B cell (primary cell): ENCODE measurements at regions not wholly inside any gene's neighbourhood (a gene's known extent, or its start where the extent isn't known, plus 50 kb on each side); places are given as distances from the start of the nearest gene placed in this dataset.

Source experiments
- ATAC-seq: fragments of 200-7000 bp; cut with Tn5 transposase; one replicate; pipeline ENCODE4 v1.10.0; 2021; ENCODE audit warnings: low read depth, mild to moderate bottlenecking, moderate number of reproducible peaks, moderate library complexity
- CTCF ChIA-PET: fragments of 350-600 bp; sonication (Branson Sonifier 250); formaldehyde crosslinking; loops from one replicate; lab custom pipeline; 2021; ENCODE audit warnings: antibody characterized with exemption, inconsistent platforms; lab: Charles Lee
- POLR2A ChIA-PET: fragments of 350-600 bp; sonication (Branson Sonifier 250); formaldehyde crosslinking; loops from one replicate; lab custom pipeline; 2021; ENCODE audit warnings: antibody characterized with exemption; lab: Charles Lee
- DNase-seq: peaks from one replicate; pipeline ENCODE4 v3.0.0; 2013
- H2AFZ ChIP-seq: 2 replicates; pipeline ENCODE4 v1.6.1; 2012; ENCODE audit warnings: mild to moderate bottlenecking, low read depth, low read length; ENCODE audit not compliant: insufficient read depth, poor library complexity, severe bottlenecking
- H3K27ac ChIP-seq, 2 donors: 1 replicate in 1 of 2; 2 replicates in 1 of 2; pipeline ENCODE4 v1.5.1; 2012 to 2013; ENCODE audit warnings: low read length in 2 of 2, mild to moderate bottlenecking in 2 of 2, moderate library complexity in 1 of 2
- H3K27me3 ChIP-seq, 4 experiments: fragments of 200-600 bp in 1 of 4; sonication (generic) in 1 of 4; replicated peaks in 1 of 4; 1 replicate in 2 of 4; 2 replicates in 2 of 4; pipeline versions ENCODE4 v1.6.1 to v1.7.0; 2013 to 2016; ENCODE audit warnings: low read length in 3 of 4, mild to moderate bottlenecking in 2 of 4, mixed read lengths in 1 of 4, moderate library complexity in 1 of 4; ENCODE audit not compliant: insufficient read depth in 4 of 4, control insufficient read depth in 3 of 4; ENCODE audit errors: control extremely low read depth in 1 of 4
- H3K36me3 ChIP-seq, 2 experiments: replicated peaks in 1 of 2; 1 replicate in 1 of 2; 2 replicates in 1 of 2; pipeline versions ENCODE4 v1.6.1 to v1.7.1; 2013; ENCODE audit warnings: low read length in 1 of 2; ENCODE audit not compliant: insufficient read depth in 2 of 2, control insufficient read depth in 1 of 2; ENCODE audit errors: control extremely low read depth in 1 of 2, extremely low read depth in 1 of 2
- H3K4me1 ChIP-seq, 2 donors: fragments of 200-600 bp in 1 of 2; sonication (generic) in 1 of 2; 1 replicate in 1 of 2; 2 replicates in 1 of 2; pipeline versions ENCODE4 v1.5.1 to v1.6.1; 2013 to 2017; ENCODE audit warnings: low read length in 2 of 2; ENCODE audit not compliant: control insufficient read depth in 2 of 2, insufficient read depth in 2 of 2
- H3K4me2 ChIP-seq: replicated peaks from 2 replicates; pipeline ENCODE3; 2012; ENCODE audit warnings: mild to moderate bottlenecking, low read depth, low read length; ENCODE audit not compliant: poor library complexity, severe bottlenecking
- H3K4me3 ChIP-seq, 5 experiments: fragments of 200-600 bp in 1 of 5; sonication (generic) in 1 of 5; 1 replicate in 3 of 5; 2 replicates in 2 of 5; pipeline versions ENCODE4 v1.5.1 to v1.7.0; 2011 to 2016; ENCODE audit warnings: low read length in 4 of 5, mild to moderate bottlenecking in 4 of 5, low read depth in 2 of 5, control low read depth in 1 of 5, moderate library complexity in 1 of 5; ENCODE audit not compliant: insufficient read depth in 1 of 5; ENCODE audit errors: control extremely low read depth in 1 of 5, extremely low read depth in 1 of 5
- H3K79me2 ChIP-seq: fragments of 200-600 bp; sonication (generic); one replicate; pipeline ENCODE4 v1.6.0; 2016; ENCODE audit warnings: low read length; ENCODE audit not compliant: control insufficient read depth, insufficient read depth
- H3K9ac ChIP-seq: fragments of 200-600 bp; sonication (generic); 2 replicates; pipeline ENCODE4 v1.6.1; 2017; ENCODE audit warnings: mild to moderate bottlenecking, low read length, moderate library complexity
- H3K9me3 ChIP-seq, 3 donors: one replicate each; pipeline versions ENCODE4 v1.6.1 to v1.7.1; 2013; ENCODE audit warnings: low read length in 2 of 3; ENCODE audit not compliant: control insufficient read depth in 2 of 3, insufficient read depth in 1 of 3; ENCODE audit errors: control extremely low read depth in 1 of 3
- H4K20me1 ChIP-seq: 2 replicates; pipeline ENCODE4 v1.6.0; 2012; ENCODE audit warnings: mild to moderate bottlenecking, low read length; ENCODE audit not compliant: insufficient read depth, control insufficient read depth, poor library complexity, severe bottlenecking
- H3K27ac Mint-ChIP-seq: one replicate; pipeline ENCODE4 v1.8.0; 2021; ENCODE audit warnings: mixed read lengths
- H3K27me3 Mint-ChIP-seq: one replicate; pipeline ENCODE4 v1.8.0; 2021; ENCODE audit warnings: mixed read lengths
- H3K4me1 Mint-ChIP-seq: one replicate; pipeline ENCODE4 v1.8.0; 2021; ENCODE audit warnings: mixed read lengths
- H3K4me3 Mint-ChIP-seq: one replicate; pipeline ENCODE4 v1.8.0; 2021; ENCODE audit warnings: mixed read lengths
- H3K9me3 Mint-ChIP-seq: one replicate; pipeline ENCODE4 v1.8.0; 2022; ENCODE audit warnings: mixed read lengths; ENCODE audit not compliant: insufficient read depth
- EZH2 ChIP-seq: IDR thresholded peaks from 2 replicates; pipeline ENCODE4 v1.6.1; 2012; ENCODE audit warnings: borderline replicate concordance, low read depth, mild to moderate bottlenecking, moderate library complexity, low read length; ENCODE audit not compliant: insufficient read depth, poor library complexity, severe bottlenecking
- WGBS: methylation state at CpG from one replicate; pipeline ENCODE4 v1.1.5; 2013; ENCODE audit warnings: missing lambda C conversion rate; ENCODE audit not compliant: insufficient coverage; 5-methylcytosine and 5-hydroxymethylcytosine counted together
- intact Hi-C: fragments of 100-400 bp; cut with micrococcal nuclease; formaldehyde crosslinking; loops from one replicate; pipeline ENCODE4 v1.10.0; 2022
- TF ChIP-seq, protein P1 (sequence below): fragments of 200-600 bp; IDR thresholded peaks from one replicate; pipeline ENCODE4 v1.8.0; 2022; ENCODE audit warnings: antibody characterized with exemption, mild to moderate bottlenecking

DNA sequence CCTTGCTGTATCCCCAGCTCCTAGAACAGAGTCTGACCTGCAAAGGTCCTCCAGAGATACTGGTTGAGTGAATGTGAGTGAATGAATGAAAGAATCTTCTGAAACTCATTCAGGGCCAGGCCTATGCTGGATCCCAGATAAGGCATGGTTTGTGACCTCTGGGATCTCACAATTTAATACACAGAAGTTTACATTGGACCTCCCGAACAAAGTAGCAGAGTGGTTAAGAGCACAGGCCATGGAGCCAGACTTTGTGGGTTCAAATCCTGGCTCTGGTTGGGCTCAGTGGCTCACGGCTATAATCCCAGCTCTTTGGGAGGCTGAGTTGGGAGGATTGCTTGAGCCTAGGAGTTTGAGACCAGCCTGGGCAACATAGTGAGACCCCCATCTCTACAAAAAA lies 50.8 kb upstream of the CTPS1 start:
- Histone ChIP-seq H3K4me3 (no peak overlapping the region), H4K20me1 (no peaks in the 10 kb centered on the region), H3K4me2 (no peak overlapping the region), H2AFZ (no peak overlapping the region), H3K27ac (no peak overlapping the region), H3K9me3 (peaks cover 0 to 2% (median 0%) of the 10 kb centered on the region in 3 donors), H3K27me3 (peaks cover 0 to 4% (median 0%) of the 10 kb centered on the region in 4 experiments), H3K9ac (no peak overlapping the region), H3K4me1 (no peaks in the 10 kb centered on the region), H3K36me3 (no peaks in the 10 kb centered on the region), H3K79me2 (no peaks in the 10 kb centered on the region)
- intact Hi-C loops = no loop called here
- DNase-seq (no peak), ATAC-seq (no peak)
- no peak for TF ChIP-seq EZH2
- TF ChIP-seq, protein P1, sequence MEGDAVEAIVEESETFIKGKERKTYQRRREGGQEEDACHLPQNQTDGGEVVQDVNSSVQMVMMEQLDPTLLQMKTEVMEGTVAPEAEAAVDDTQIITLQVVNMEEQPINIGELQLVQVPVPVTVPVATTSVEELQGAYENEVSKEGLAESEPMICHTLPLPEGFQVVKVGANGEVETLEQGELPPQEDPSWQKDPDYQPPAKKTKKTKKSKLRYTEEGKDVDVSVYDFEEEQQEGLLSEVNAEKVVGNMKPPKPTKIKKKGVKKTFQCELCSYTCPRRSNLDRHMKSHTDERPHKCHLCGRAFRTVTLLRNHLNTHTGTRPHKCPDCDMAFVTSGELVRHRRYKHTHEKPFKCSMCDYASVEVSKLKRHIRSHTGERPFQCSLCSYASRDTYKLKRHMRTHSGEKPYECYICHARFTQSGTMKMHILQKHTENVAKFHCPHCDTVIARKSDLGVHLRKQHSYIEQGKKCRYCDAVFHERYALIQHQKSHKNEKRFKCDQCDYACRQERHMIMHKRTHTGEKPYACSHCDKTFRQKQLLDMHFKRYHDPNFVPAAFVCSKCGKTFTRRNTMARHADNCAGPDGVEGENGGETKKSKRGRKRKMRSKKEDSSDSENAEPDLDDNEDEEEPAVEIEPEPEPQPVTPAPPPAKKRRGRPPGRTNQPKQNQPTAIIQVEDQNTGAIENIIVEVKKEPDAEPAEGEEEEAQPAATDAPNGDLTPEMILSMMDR = no peak
- ChIA-PET POLR2A (no interaction called here), CTCF (no interaction called here)
- peaks cover 26% of the 10 kb centered on the region for H3K27me3 Mint-ChIP-seq
- no peak overlapping the region for H3K4me3 Mint-ChIP-seq
- no peak overlapping the region for H3K27ac Mint-ChIP-seq
- no peaks in the 10 kb centered on the region for H3K9me3 Mint-ChIP-seq
- no peaks in the 10 kb centered on the region for H3K4me1 Mint-ChIP-seq
- 100% methylated on average over 1 of the region's 2 CpGs for WGBS

GRCh38 chr1:40929155-40929554 lies 50.3 kb upstream of the CTPS1 start:
- Mint-ChIP-seq H3K27me3 (peaks cover 26% of the 10 kb centered on the region), H3K4me1 (no peaks in the 10 kb centered on the region), H3K4me3 (no peak overlapping the region), H3K27ac (no peak overlapping the region), H3K9me3 (no peaks in the 10 kb centered on the region)
- Histone ChIP-seq H4K20me1 (no peaks in the 10 kb centered on the region), H3K79me2 (no peaks in the 10 kb centered on the region), H3K4me2 (no peak overlapping the region), H3K36me3 (no peaks in the 10 kb centered on the region), H3K27ac (no peak overlapping the region), H3K27me3 (peaks cover 0 to 4% (median 0%) of the 10 kb centered on the region in 4 experiments), H3K9me3 (peaks cover 0 to 2% (median 0%) of the 10 kb centered on the region in 3 donors), H3K4me3 (no peak overlapping the region), H3K9ac (no peak overlapping the region), H2AFZ (no peak overlapping the region), H3K4me1 (no peaks in the 10 kb centered on the region)
- ATAC-seq = no peak
- 88% methylated on average over 1 of the region's 1 CpG for WGBS
- TF ChIP-seq, protein P1 = no peak
- TF ChIP-seq EZH2 = no peak
- POLR2A ChIA-PET = no interaction called here
- CTCF ChIA-PET = no interaction called here
- no peak for DNase-seq
- intact Hi-C loops = no loop called here
